Neuronal stem cell (in vitro differentiated cells): ENCODE measurements at regions not wholly inside any gene's neighbourhood (a gene's known extent, or its start where the extent isn't known, plus 50 kb on each side); places are given as distances from the start of the nearest gene placed in this dataset.

ENCODE experiments used
- DNase-seq: peaks from one replicate; pipeline ENCODE4 v3.0.0-alpha.2; 2013; ENCODE audit warnings: low spot score
- H2AFZ ChIP-seq: one replicate; pipeline ENCODE4 v1.6.1; 2013; ENCODE audit warnings: mild to moderate bottlenecking, low read length, inconsistent platforms
- H2AK5ac ChIP-seq: 2 replicates; pipeline ENCODE4 v1.6.1; 2013; ENCODE audit warnings: low read depth, mild to moderate bottlenecking, inconsistent platforms, low read length, moderate library complexity, mixed read lengths
- H2BK120ac ChIP-seq: 2 replicates; pipeline ENCODE4 v1.6.1; 2013; ENCODE audit warnings: low read depth, mild to moderate bottlenecking, inconsistent platforms, low read length, moderate library complexity, mixed read lengths
- H2BK12ac ChIP-seq: one replicate; pipeline ENCODE4 v1.6.1; 2013; ENCODE audit warnings: low read length, inconsistent platforms
- H2BK15ac ChIP-seq: 2 replicates; pipeline ENCODE4 v1.6.1; 2013; ENCODE audit warnings: mild to moderate bottlenecking, low read length, inconsistent platforms, mixed read lengths
- H2BK5ac ChIP-seq: one replicate; pipeline ENCODE4 v1.6.1; 2013; ENCODE audit warnings: inconsistent platforms, mild to moderate bottlenecking, low read length, moderate library complexity
- H3K14ac ChIP-seq: one replicate; pipeline ENCODE4 v1.6.1; 2013; ENCODE audit warnings: low read length, inconsistent platforms
- H3K18ac ChIP-seq: 2 replicates; pipeline ENCODE4 v1.6.1; 2013; ENCODE audit warnings: low read length, inconsistent platforms
- H3K23ac ChIP-seq: 2 replicates; pipeline ENCODE4 v1.6.1; 2013; ENCODE audit warnings: low read depth, mild to moderate bottlenecking, mixed read lengths, low read length, inconsistent platforms; ENCODE audit not compliant: poor library complexity
- H3K27ac ChIP-seq: replicated peaks from 3 replicates; pipeline ENCODE4 v1.5.1; 2013; ENCODE audit warnings: low read length, inconsistent platforms
- H3K27me3 ChIP-seq, 3 experiments: 2 replicates each; pipeline ENCODE4 v1.6.1; 2013; ENCODE audit warnings: low read length in 3 of 3, mild to moderate bottlenecking in 2 of 3, inconsistent platforms in 1 of 3, low read depth in 1 of 3, mixed read lengths in 1 of 3, moderate library complexity in 1 of 3; ENCODE audit not compliant: control insufficient read depth in 3 of 3, insufficient read depth in 3 of 3
- H3K36me3 ChIP-seq, 2 donors: replicated peaks in 1 of 2; 2 replicates each; pipeline ENCODE4 v1.6.1; 2013; ENCODE audit warnings: low read length in 2 of 2; ENCODE audit not compliant: control insufficient read depth in 2 of 2, insufficient read depth in 2 of 2
- H3K4ac ChIP-seq: 2 replicates; pipeline ENCODE4 v1.6.1; 2013; ENCODE audit warnings: inconsistent platforms, mild to moderate bottlenecking, low read length, moderate library complexity
- H3K4me1 ChIP-seq, 2 donors: 1 replicate in 1 of 2; 2 replicates in 1 of 2; pipeline ENCODE4 v1.6.1; 2013; ENCODE audit warnings: low read length in 2 of 2, low read depth in 1 of 2; ENCODE audit not compliant: control insufficient read depth in 2 of 2, insufficient read depth in 1 of 2
- H3K4me2 ChIP-seq: one replicate; pipeline ENCODE4 v1.6.1; 2013; ENCODE audit warnings: mild to moderate bottlenecking, low read length, inconsistent platforms; ENCODE audit not compliant: insufficient read depth, poor library complexity, severe bottlenecking
- H3K4me3 ChIP-seq, 2 donors: 2 replicates each; pipeline ENCODE4 v1.5.1; 2013; ENCODE audit warnings: low read length in 2 of 2, mild to moderate bottlenecking in 2 of 2, inconsistent platforms in 1 of 2, moderate library complexity in 1 of 2
- H3K79me1 ChIP-seq: one replicate; pipeline ENCODE4 v1.6.1; 2013; ENCODE audit warnings: low read depth, mild to moderate bottlenecking, inconsistent platforms, low read length, moderate library complexity
- H3K9ac ChIP-seq: one replicate; pipeline ENCODE4 v1.6.1; 2013; ENCODE audit warnings: mild to moderate bottlenecking, low read depth, low read length, inconsistent platforms; ENCODE audit not compliant: poor library complexity
- H3K9me3 ChIP-seq, 2 donors: replicated peaks in 1 of 2; 2 replicates each; pipeline versions ENCODE3 to v1.6.1; 2013; ENCODE audit warnings: low read length in 2 of 2, mild to moderate bottlenecking in 2 of 2, inconsistent platforms in 1 of 2, low read depth in 1 of 2, mixed read lengths in 1 of 2, moderate library complexity in 1 of 2; ENCODE audit not compliant: control insufficient read depth in 2 of 2, insufficient read depth in 1 of 2
- H4K8ac ChIP-seq: one replicate; pipeline ENCODE4 v1.6.1; 2013; ENCODE audit warnings: low read depth, mild to moderate bottlenecking, inconsistent platforms, low read length, moderate library complexity
- H4K91ac ChIP-seq: one replicate; pipeline ENCODE4 v1.6.1; 2013; ENCODE audit warnings: low read length, low read depth, mild to moderate bottlenecking, inconsistent platforms; ENCODE audit not compliant: poor library complexity
- WGBS, 2 donors: extraction: QIAGEN DNeasy Blood & Tissue Kit; methylation state at CpG; one replicate each; pipeline ENCODE4 v1.1.7; 2013; ENCODE audit warnings: missing lambda C conversion rate in 2 of 2, mixed read lengths in 1 of 2; ENCODE audit not compliant: insufficient read length in 2 of 2, insufficient replicate concordance in 1 of 2; ENCODE audit errors: extremely low coverage in 2 of 2; 5-methylcytosine and 5-hydroxymethylcytosine counted together

- Histone ChIP-seq H2AK5ac (no peak overlapping the region), H2BK5ac (no peak overlapping the region), H3K27me3 (no peaks in the 10 kb centered on the region), H3K18ac (peak overlapping the region; percentile 69), H3K9ac (no peak overlapping the region), H3K36me3 (no peaks in the 10 kb centered on the region), H2BK12ac (no peak overlapping the region), H4K91ac (peak overlapping the region; percentile 58), H2BK15ac (no peak overlapping the region), H2AFZ (peak overlapping the region; percentile 14), H3K14ac (peak overlapping the region; percentile 72), H3K9me3 (peaks cover 0 to 2% of the 10 kb centered on the region in 2 donors), H3K4ac (no peak overlapping the region), H3K4me3 (peak overlapping the region in 1 of 2 donors; percentile 13), H3K79me1 (no peaks in the 10 kb centered on the region), H3K4me1 (peaks cover 4 to 10% of the 10 kb centered on the region in 2 donors), H2BK120ac (no peak overlapping the region), H3K4me2 (no peak overlapping the region), H3K27ac (no peak overlapping the region), H4K8ac (no peak overlapping the region), H3K23ac (no peak overlapping the region)
- WGBS, 2 donors, result no CpG with 5 or more reads among the region's 31 CpGs
- DNase-seq, result no peak
These were observed 427.8 kb upstream of the MCTP2 start for GRCh38 chr15:93803421-93804152.

- Histone ChIP-seq H2AK5ac (no peak overlapping the region), H3K27me3 (no peaks in the 10 kb centered on the region), H2BK5ac (no peak overlapping the region), H3K23ac (no peak overlapping the region), H3K79me1 (no peaks in the 10 kb centered on the region), H3K14ac (no peak overlapping the region), H3K4me3 (no peak overlapping the region), H4K91ac (no peak overlapping the region), H3K27ac (no peak overlapping the region), H2AFZ (no peak overlapping the region), H4K8ac (no peak overlapping the region), H3K36me3 (no peaks in the 10 kb centered on the region), H3K4ac (no peak overlapping the region), H3K18ac (no peak overlapping the region), H2BK12ac (no peak overlapping the region), H3K9ac (no peak overlapping the region), H3K4me1 (peaks cover 4 to 10% of the 10 kb centered on the region in 2 donors), H3K4me2 (no peak overlapping the region), H2BK120ac (no peak overlapping the region), H2BK15ac (no peak overlapping the region), H3K9me3 (peaks cover 0 to 2% of the 10 kb centered on the region in 2 donors)
- no peak for DNase-seq
These were observed 430.2 kb upstream of the MCTP2 start for GRCh38 chr15:93801206-93801605.

GRCh38 chr15:93800805-93801204, 430.6 kb upstream of the MCTP2 start:
- no peaks in the 10 kb centered on the region for H3K36me3 ChIP-seq
- H3K14ac ChIP-seq, result no peak overlapping the region
- H3K9ac ChIP-seq, result no peak overlapping the region
- no peak overlapping the region for H2AK5ac ChIP-seq
- H2BK15ac ChIP-seq, result no peak overlapping the region
- H3K4ac ChIP-seq, result no peak overlapping the region
- DNase-seq, result no peak
- no peak overlapping the region for H3K4me2 ChIP-seq
- H2BK12ac ChIP-seq, result no peak overlapping the region
- no CpG with 5 or more reads among the region's 2 CpGs for WGBS, 2 donors
- H2BK120ac ChIP-seq, result no peak overlapping the region
- peaks cover 0 to 2% of the 10 kb centered on the region in 2 donors for H3K9me3 ChIP-seq
- no peak overlapping the region for H3K18ac ChIP-seq
- no peak overlapping the region for H3K27ac ChIP-seq
- H3K23ac ChIP-seq, result no peak overlapping the region
- peaks cover 4 to 10% of the 10 kb centered on the region in 2 donors for H3K4me1 ChIP-seq
- H3K4me3 ChIP-seq, result no peak overlapping the region
- no peak overlapping the region for H2AFZ ChIP-seq
- H4K91ac ChIP-seq, result no peak overlapping the region
- H3K27me3 ChIP-seq, result no peaks in the 10 kb centered on the region
- no peak overlapping the region for H4K8ac ChIP-seq
- no peaks in the 10 kb centered on the region for H3K79me1 ChIP-seq
- no peak overlapping the region for H2BK5ac ChIP-seq

- H3K4ac ChIP-seq, result no peak overlapping the region
- H4K8ac ChIP-seq, result no peak overlapping the region
- no peak overlapping the region for H2BK15ac ChIP-seq
- no peaks in the 10 kb centered on the region for H3K4me1 ChIP-seq
- no peaks in the 10 kb centered on the region for H3K79me1 ChIP-seq
- no peak overlapping the region for H3K4me2 ChIP-seq
- no peak for DNase-seq
- no peak overlapping the region for H3K14ac ChIP-seq
- H3K27me3 ChIP-seq, result no peaks in the 10 kb centered on the region
- H2BK5ac ChIP-seq, result no peak overlapping the region
- no peak overlapping the region for H2AK5ac ChIP-seq
- H2BK12ac ChIP-seq, result no peak overlapping the region
- H3K9ac ChIP-seq, result no peak overlapping the region
- no peak overlapping the region for H3K18ac ChIP-seq
- H2BK120ac ChIP-seq, result no peak overlapping the region
- H3K9me3 ChIP-seq, result peaks cover 0 to 10% of the 10 kb centered on the region in 2 donors
- no peak overlapping the region for H2AFZ ChIP-seq
- H3K36me3 ChIP-seq, result no peaks in the 10 kb centered on the region
- H3K23ac ChIP-seq, result no peak overlapping the region
- no peak overlapping the region for H4K91ac ChIP-seq
- no CpG with 5 or more reads among the region's 2 CpGs for WGBS, 2 donors
- no peak overlapping the region for H3K27ac ChIP-seq
- no peak overlapping the region for H3K4me3 ChIP-seq
These were observed 441.9 kb upstream of the MCTP2 start for GRCh38 chr15:93789441-93789840.
